ENCODE measurements at regions not wholly inside any gene's neighbourhood (a gene's known extent, or its start where the extent isn't known, plus 50 kb on each side); places are given as distances from the start of the nearest gene placed in this dataset.

DNA sequence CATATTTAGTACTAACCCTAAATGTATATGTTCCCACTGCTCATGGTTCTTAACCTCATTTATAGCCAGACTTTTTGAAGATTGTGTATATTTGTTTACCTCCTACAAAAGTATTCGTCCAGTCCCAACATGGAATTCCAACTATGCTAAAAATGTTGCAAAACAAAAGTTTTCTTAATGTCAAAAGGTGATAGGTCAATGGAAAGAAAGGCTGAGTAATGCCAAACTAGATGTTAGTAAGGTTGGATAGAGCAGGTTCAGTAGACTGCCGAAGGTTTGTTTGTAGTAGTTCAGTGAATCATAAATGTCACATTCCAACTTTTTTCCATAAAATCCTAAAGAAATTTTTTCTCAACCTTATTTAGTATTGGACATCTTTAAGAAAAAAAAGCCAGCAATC lies 874.5 kb downstream of the FLRT2 start:
- H3K9ac ChIP-seq (ENCODE audit: insufficient read depth in 1 of 2, low read length in 2 of 2) = no peak overlapping the region
- H3K4me1 ChIP-seq (ENCODE audit: control insufficient read depth in 5 of 5, insufficient read depth in 5 of 5, low read length in 5 of 5) = peaks cover 0 to 3% (median 0%) of the 10 kb centered on the region in 5 donors
- no peaks in the 10 kb centered on the region for H3K36me3 ChIP-seq (ENCODE audit: control insufficient read depth in 4 of 4, insufficient read depth in 4 of 4, low read length in 4 of 4)
- WGBS, 2 donors = 70% methylated on average over 2 of the region's 2 CpGs
- no peaks in the 10 kb centered on the region for H3K9me3 ChIP-seq (ENCODE audit: control insufficient read depth in 4 of 4, insufficient read depth in 3 of 4, low read length in 3 of 4)
- no peak overlapping the region for H3K4me3 ChIP-seq
- TF ChIP-seq, protein P1, sequence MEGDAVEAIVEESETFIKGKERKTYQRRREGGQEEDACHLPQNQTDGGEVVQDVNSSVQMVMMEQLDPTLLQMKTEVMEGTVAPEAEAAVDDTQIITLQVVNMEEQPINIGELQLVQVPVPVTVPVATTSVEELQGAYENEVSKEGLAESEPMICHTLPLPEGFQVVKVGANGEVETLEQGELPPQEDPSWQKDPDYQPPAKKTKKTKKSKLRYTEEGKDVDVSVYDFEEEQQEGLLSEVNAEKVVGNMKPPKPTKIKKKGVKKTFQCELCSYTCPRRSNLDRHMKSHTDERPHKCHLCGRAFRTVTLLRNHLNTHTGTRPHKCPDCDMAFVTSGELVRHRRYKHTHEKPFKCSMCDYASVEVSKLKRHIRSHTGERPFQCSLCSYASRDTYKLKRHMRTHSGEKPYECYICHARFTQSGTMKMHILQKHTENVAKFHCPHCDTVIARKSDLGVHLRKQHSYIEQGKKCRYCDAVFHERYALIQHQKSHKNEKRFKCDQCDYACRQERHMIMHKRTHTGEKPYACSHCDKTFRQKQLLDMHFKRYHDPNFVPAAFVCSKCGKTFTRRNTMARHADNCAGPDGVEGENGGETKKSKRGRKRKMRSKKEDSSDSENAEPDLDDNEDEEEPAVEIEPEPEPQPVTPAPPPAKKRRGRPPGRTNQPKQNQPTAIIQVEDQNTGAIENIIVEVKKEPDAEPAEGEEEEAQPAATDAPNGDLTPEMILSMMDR (IDR thresholded peaks at IDR 0.05; ENCODE audit: control extremely low read depth, extremely low read depth) = no peak
- no peak for ATAC-seq (ENCODE audit: insufficient read depth, low FRiP score)
- no peak for DNase-seq
- H3K27ac ChIP-seq (ENCODE audit: low read depth in 1 of 2, low read length in 1 of 2) = no peak overlapping the region
- H3K27me3 ChIP-seq (ENCODE audit: control insufficient read depth in 3 of 3, insufficient read depth in 3 of 3, low read length in 2 of 3) = no peaks in the 10 kb centered on the region

DNA sequence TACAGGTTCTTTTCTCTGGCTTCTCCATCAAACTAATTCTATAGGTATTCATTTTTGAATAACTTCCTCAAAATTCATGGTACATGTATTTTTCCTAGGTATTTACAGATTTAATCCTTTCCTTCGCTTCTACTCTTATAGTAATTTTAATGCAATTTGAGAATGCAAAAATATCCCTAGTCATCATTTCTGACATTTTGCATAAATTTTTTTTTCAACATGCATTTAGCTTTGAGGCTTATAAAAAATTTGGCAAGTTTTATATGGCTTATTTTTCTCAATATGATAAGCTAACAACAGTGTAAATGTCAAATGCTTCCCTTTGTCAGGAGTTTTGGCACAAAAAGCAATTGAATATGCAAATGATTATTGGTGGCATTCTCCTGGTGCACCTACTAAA lies 872.6 kb downstream of the FLRT2 start:
- DNase-seq (no peak), ATAC-seq (ENCODE audit: insufficient read depth, low FRiP score) (no peak)
- 93 to 95% methylated on average over 1 of the region's 1 CpG for WGBS, 2 donors
- no peak overlapping the region for H3K27ac ChIP-seq (ENCODE audit: low read depth in 1 of 2, low read length in 1 of 2)
- H3K9ac ChIP-seq (ENCODE audit: insufficient read depth in 1 of 2, low read length in 2 of 2) = no peak overlapping the region
- no peak overlapping the region for H3K4me3 ChIP-seq
- H3K4me1 ChIP-seq (ENCODE audit: control insufficient read depth in 5 of 5, insufficient read depth in 5 of 5, low read length in 5 of 5) = peaks cover 0 to 3% (median 0%) of the 10 kb centered on the region in 5 donors
- TF ChIP-seq, protein P1 (IDR thresholded peaks at IDR 0.05; ENCODE audit: control extremely low read depth, extremely low read depth) = no peak
- no peaks in the 10 kb centered on the region for H3K27me3 ChIP-seq (ENCODE audit: control insufficient read depth in 3 of 3, insufficient read depth in 3 of 3, low read length in 2 of 3)
- no peaks in the 10 kb centered on the region for H3K9me3 ChIP-seq (ENCODE audit: control insufficient read depth in 4 of 4, insufficient read depth in 3 of 4, low read length in 3 of 4)
- no peaks in the 10 kb centered on the region for H3K36me3 ChIP-seq (ENCODE audit: control insufficient read depth in 4 of 4, insufficient read depth in 4 of 4, low read length in 4 of 4)

DNA sequence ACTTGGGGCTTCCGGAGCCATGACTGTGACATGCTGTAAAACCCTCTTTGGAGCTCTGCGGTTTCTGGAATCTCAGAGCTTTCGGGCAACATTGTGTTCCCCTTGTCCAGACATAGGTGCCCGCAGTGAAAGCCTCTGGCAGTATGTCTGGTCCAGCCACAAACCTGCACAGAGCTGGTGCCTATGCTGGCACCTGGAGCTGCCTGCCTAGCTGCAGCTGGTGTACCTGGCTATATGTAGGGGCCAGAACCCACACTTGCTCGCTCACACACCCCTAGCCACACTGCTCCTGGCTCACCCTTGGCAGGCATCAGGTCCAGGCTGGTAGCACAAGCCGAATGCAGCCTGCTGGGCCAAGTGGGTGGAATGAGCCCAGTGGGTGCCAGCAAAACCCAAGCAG lies 861.1 kb downstream of the FLRT2 start:
- no peak overlapping the region for H3K27ac ChIP-seq (ENCODE audit: low read depth in 1 of 2, low read length in 1 of 2)
- H3K36me3 ChIP-seq (ENCODE audit: control insufficient read depth in 4 of 4, insufficient read depth in 4 of 4, low read length in 4 of 4) = no peaks in the 10 kb centered on the region
- DNase-seq = no peak
- 91 to 94% methylated on average over 6 of the region's 6 CpGs for WGBS, 2 donors
- peaks cover 0 to 12% (median 0%) of the 10 kb centered on the region in 4 donors for H3K9me3 ChIP-seq (ENCODE audit: control insufficient read depth in 4 of 4, insufficient read depth in 3 of 4, low read length in 3 of 4)
- no peaks in the 10 kb centered on the region for H3K27me3 ChIP-seq (ENCODE audit: control insufficient read depth in 3 of 3, insufficient read depth in 3 of 3, low read length in 2 of 3)
- H3K4me1 ChIP-seq (ENCODE audit: control insufficient read depth in 5 of 5, insufficient read depth in 5 of 5, low read length in 5 of 5) = no peaks in the 10 kb centered on the region
- no peak overlapping the region for H3K9ac ChIP-seq (ENCODE audit: insufficient read depth in 1 of 2, low read length in 2 of 2)
- H3K4me3 ChIP-seq = no peak overlapping the region
- ATAC-seq (ENCODE audit: insufficient read depth, low FRiP score) = no peak
- TF ChIP-seq, protein P1 (IDR thresholded peaks at IDR 0.05; ENCODE audit: control extremely low read depth, extremely low read depth) = no peak

DNA sequence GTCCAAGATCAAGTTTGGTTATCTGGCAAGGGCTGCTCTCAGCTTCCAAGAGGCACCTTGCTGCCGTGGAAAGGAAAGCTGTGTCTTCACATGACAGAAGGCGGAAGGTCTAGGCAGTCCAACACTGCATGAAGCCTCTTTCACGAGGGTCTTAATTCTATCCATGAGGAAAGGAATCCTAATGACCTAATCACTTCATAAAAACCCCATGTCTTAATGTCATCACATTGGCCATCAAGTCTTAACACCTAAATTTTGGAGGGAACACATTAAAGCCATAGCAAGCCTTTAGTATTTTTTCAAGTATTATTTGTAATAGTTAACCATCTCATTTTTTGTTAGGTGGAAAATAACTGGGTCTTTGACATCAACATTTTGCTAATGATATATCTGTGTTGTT lies 858.3 kb downstream of the FLRT2 start:
- Histone ChIP-seq H3K27ac (ENCODE audit: low read depth in 1 of 2, low read length in 1 of 2) (no peak overlapping the region), H3K9ac (ENCODE audit: insufficient read depth in 1 of 2, low read length in 2 of 2) (no peak overlapping the region), H3K27me3 (ENCODE audit: control insufficient read depth in 3 of 3, insufficient read depth in 3 of 3, low read length in 2 of 3) (no peaks in the 10 kb centered on the region), H3K4me1 (ENCODE audit: control insufficient read depth in 5 of 5, insufficient read depth in 5 of 5, low read length in 5 of 5) (no peaks in the 10 kb centered on the region), H3K4me3 (no peak overlapping the region), H3K36me3 (ENCODE audit: control insufficient read depth in 4 of 4, insufficient read depth in 4 of 4, low read length in 4 of 4) (no peaks in the 10 kb centered on the region), H3K9me3 (ENCODE audit: control insufficient read depth in 4 of 4, insufficient read depth in 3 of 4, low read length in 3 of 4) (peaks cover 0 to 12% (median 0%) of the 10 kb centered on the region in 4 donors)
- ATAC-seq (ENCODE audit: insufficient read depth, low FRiP score) = no peak
- DNase-seq = no peak
- TF ChIP-seq, protein P1 (IDR thresholded peaks at IDR 0.05; ENCODE audit: control extremely low read depth, extremely low read depth) = no peak
- 87% methylated on average over 3 of the region's 3 CpGs for WGBS, 2 donors
